PC-3 (cell line): ENCODE measurements at regions not wholly inside any gene's neighbourhood (a gene's known extent, or its start where the extent isn't known, plus 50 kb on each side); places are given as distances from the start of the nearest gene placed in this dataset.

Source experiments
- ATAC-seq: fragments of 200-7000 bp; cut with Tn5 transposase; 2 replicates; pipeline ENCODE4 v1.9.1; 2020; ENCODE audit warnings: mild to moderate bottlenecking, moderate library complexity
- BruUV-seq: library from RNA; stranded (reverse); fragments of 400-500 nt; replicated peaks from 2 replicates; lab custom pipeline; 2021; lab: Mats Ljungman, UMichigan
- CTCF ChIA-PET: fragments of 300-600 bp; sonication (Branson Sonifier 250); formaldehyde crosslinking; loops from one replicate; lab custom pipeline; 2022; ENCODE audit warnings: antibody characterized with exemption; lab: Charles Lee
- POLR2A ChIA-PET: fragments of 300-600 bp; sonication (Branson Sonifier 250); formaldehyde crosslinking; loops from one replicate; lab custom pipeline; 2022; ENCODE audit warnings: antibody characterized with exemption; ENCODE audit not compliant: unreplicated experiment; lab: Charles Lee
- DNase-seq: peaks from one replicate; pipeline ENCODE4 v3.0.0-alpha.2; 2015
- H2AFZ ChIP-seq: fragments of 300-600 bp; sonication (generic); 2 replicates; pipeline ENCODE4 v1.6.0; 2016; ENCODE audit warnings: antibody characterized with exemption, low read length
- H3F3A ChIP-seq: fragments of 300-600 bp; sonication (generic); one replicate; pipeline ENCODE4 v1.6.0; 2017; ENCODE audit warnings: antibody characterized with exemption, low read length, control low read depth, mild to moderate bottlenecking; ENCODE audit not compliant: unreplicated experiment
- H3K27ac ChIP-seq: fragments of 300-600 bp; sonication (generic); 2 replicates; pipeline ENCODE4 v1.5.1; 2016; ENCODE audit warnings: mild to moderate bottlenecking, low read length
- H3K27me3 ChIP-seq: fragments of 300-600 bp; sonication (generic); 2 replicates; pipeline ENCODE4 v1.6.1; 2016; ENCODE audit warnings: low read length, mixed read lengths
- H3K36me3 ChIP-seq: fragments of 300-600 bp; sonication (generic); 2 replicates; pipeline ENCODE4 v1.6.1; 2016; ENCODE audit warnings: low read depth, mixed run types, low read length, mixed read lengths
- H3K4me1 ChIP-seq: fragments of 300-600 bp; sonication (generic); 2 replicates; pipeline ENCODE4 v1.5.1; 2016; ENCODE audit warnings: low read length; ENCODE audit not compliant: insufficient read depth
- H3K4me2 ChIP-seq: fragments of 300-600 bp; sonication (generic); 2 replicates; pipeline ENCODE4 v1.6.0; 2016; ENCODE audit warnings: low read length
- H3K4me3 ChIP-seq: fragments of 300-600 bp; sonication (generic); 2 replicates; pipeline ENCODE4 v1.5.1; 2016; ENCODE audit warnings: mild to moderate bottlenecking, low read length, mixed read lengths
- H3K79me2 ChIP-seq: fragments of 300-600 bp; sonication (generic); 2 replicates; pipeline ENCODE4 v1.6.1; 2017; ENCODE audit warnings: low read length, mixed read lengths
- H3K9ac ChIP-seq: fragments of 300-600 bp; sonication (generic); 2 replicates; pipeline ENCODE4 v1.6.0; 2016; ENCODE audit warnings: mild to moderate bottlenecking, low read length
- H3K9me2 ChIP-seq: fragments of 300-600 bp; sonication (generic); replicated peaks from 2 replicates; pipeline ENCODE4 v1.6.1; 2016; ENCODE audit warnings: mixed run types, low read length, mixed read lengths
- H3K9me3 ChIP-seq: fragments of 300-600 bp; sonication (generic); 2 replicates; pipeline ENCODE4 v1.6.1; 2016; ENCODE audit warnings: low read length, mixed read lengths
- H4K20me1 ChIP-seq: fragments of 300-600 bp; sonication (generic); 2 replicates; pipeline ENCODE4 v1.6.1; 2016; ENCODE audit warnings: low read length, mixed read lengths
- CTCF ChIP-seq: fragments of 300-600 bp; sonication (generic); conservative IDR thresholded peaks from 2 replicates; pipeline ENCODE4 v1.5.1; 2017; ENCODE audit warnings: antibody characterized with exemption, low read depth, mild to moderate bottlenecking, low read length
- EZH2 ChIP-seq: fragments of 300-600 bp; sonication (generic); IDR thresholded peaks from one replicate; pipeline ENCODE4 v1.6.1; 2017; ENCODE audit warnings: antibody characterized with exemption, mild to moderate bottlenecking, low read length; ENCODE audit not compliant: unreplicated experiment
- EZH2phosphoT487 ChIP-seq: fragments of 300-600 bp; sonication (generic); IDR thresholded peaks from 2 replicates; pipeline ENCODE4 v1.6.1; 2018; ENCODE audit warnings: mild to moderate bottlenecking, antibody characterized with exemption, low read length, borderline replicate concordance
- intact Hi-C: fragments of 100-400 bp; cut with micrococcal nuclease; formaldehyde crosslinking; loops from 2 replicates; pipeline ENCODE4 v1.9.0; 2023

- DNase-seq (no peak), ATAC-seq (no peak)
- H3K4me1 ChIP-seq: no peaks in the 10 kb centered on the region
- H3K27me3 ChIP-seq: no peaks in the 10 kb centered on the region
- no peak overlapping the region for H3K4me2 ChIP-seq
- H4K20me1 ChIP-seq: no peaks in the 10 kb centered on the region
- intact Hi-C loops: no loop called here
- no peaks in the 10 kb centered on the region for H3F3A ChIP-seq
- POLR2A ChIA-PET: no interaction called here
- no peak overlapping the region for H3K27ac ChIP-seq
- no peak for TF ChIP-seq EZH2
- no peak for TF ChIP-seq EZH2phosphoT487
- no peak for TF ChIP-seq CTCF
- BruUV-seq: no TSS peak
- no peak overlapping the region for H2AFZ ChIP-seq
- CTCF ChIA-PET: no interaction called here
- no peaks in the 10 kb centered on the region for H3K9me2 ChIP-seq
- no peaks in the 10 kb centered on the region for H3K9me3 ChIP-seq
- H3K9ac ChIP-seq: no peak overlapping the region
- no peaks in the 10 kb centered on the region for H3K79me2 ChIP-seq
- H3K36me3 ChIP-seq: no peaks in the 10 kb centered on the region
- H3K4me3 ChIP-seq: no peak overlapping the region
Measured at GRCh38 chr9:14007190-14007769, 306.7 kb downstream of the NFIB start.

- Histone ChIP-seq H3K4me2 (no peak overlapping the region), H3K9ac (no peak overlapping the region), H2AFZ (no peak overlapping the region), H3K27ac (no peak overlapping the region), H3K79me2 (no peaks in the 10 kb centered on the region), H3K4me3 (no peak overlapping the region), H3K9me2 (no peaks in the 10 kb centered on the region), H3K27me3 (no peaks in the 10 kb centered on the region), H3K4me1 (no peaks in the 10 kb centered on the region), H3F3A (no peaks in the 10 kb centered on the region), H3K36me3 (no peaks in the 10 kb centered on the region), H4K20me1 (no peaks in the 10 kb centered on the region), H3K9me3 (no peaks in the 10 kb centered on the region)
- intact Hi-C loops: no loop called here
- BruUV-seq: no TSS peak
- DNase-seq: no peak
- ChIA-PET POLR2A (no interaction called here), CTCF (no interaction called here)
- no peak for ATAC-seq
- TF ChIP-seq EZH2phosphoT487 (no peak), CTCF (no peak), EZH2 (no peak)
Measured at GRCh38 chr9:14006386-14007187, 307.4 kb downstream of the NFIB start.

GRCh38 chr9:14004110-14004509 is 309.8 kb downstream of the NFIB start:
- Histone ChIP-seq H4K20me1 (no peaks in the 10 kb centered on the region), H3K4me1 (no peaks in the 10 kb centered on the region), H3K27me3 (no peaks in the 10 kb centered on the region), H2AFZ (no peak overlapping the region), H3K9me2 (no peaks in the 10 kb centered on the region), H3K9me3 (no peaks in the 10 kb centered on the region), H3K9ac (no peak overlapping the region), H3K27ac (no peak overlapping the region), H3K79me2 (no peaks in the 10 kb centered on the region), H3F3A (no peaks in the 10 kb centered on the region), H3K36me3 (no peaks in the 10 kb centered on the region), H3K4me3 (no peak overlapping the region), H3K4me2 (no peak overlapping the region)
- ATAC-seq: no peak
- ChIA-PET POLR2A (no interaction called here), CTCF (no interaction called here)
- no TSS peak for BruUV-seq
- intact Hi-C loops: no loop called here
- DNase-seq: no peak
- TF ChIP-seq EZH2phosphoT487 (no peak), CTCF (no peak), EZH2 (no peak)
